HCT116 (cell line): ENCODE measurements at regions not wholly inside any gene's neighbourhood (a gene's known extent, or its start where the extent isn't known, plus 50 kb on each side); places are given as distances from the start of the nearest gene placed in this dataset.

Experiments used
- ATAC-seq: fragments of 200-7000 bp; cut with Tn5 transposase; 2 replicates; pipeline ENCODE4 v1.9.1; 2020; ENCODE audit warnings: mild to moderate bottlenecking, moderate library complexity
- BruUV-seq: library from RNA; stranded (reverse); fragments of 400-500 nt; replicated peaks from 2 replicates; lab custom pipeline; 2021; lab: Mats Ljungman, UMichigan
- CTCF ChIA-PET: fragments of 300-600 bp; sonication (Branson Sonifier 250); formaldehyde crosslinking; loops from one replicate; lab custom pipeline; 2021; ENCODE audit warnings: antibody characterized with exemption; lab: Charles Lee
- POLR2A ChIA-PET: fragments of 300-600, 350-600 bp; sonication (Branson Sonifier 250); formaldehyde crosslinking; loops from one replicate; lab custom pipeline; 2021; ENCODE audit warnings: antibody characterized with exemption; lab: Charles Lee
- RAD21 ChIA-PET, 2 experiments: fragments of 300-600 bp; sonication (Branson Sonifier 250); formaldehyde crosslinking; loops; one replicate each; lab custom pipeline; 2023; ENCODE audit warnings: low total read pairs in 2 of 2; ENCODE audit not compliant: uncharacterized antibody in 2 of 2, unreplicated experiment in 2 of 2, low non-redundant PET in 1 of 2; lab: Charles Lee
- DNase-seq: peaks from one replicate; pipeline ENCODE4 v3.0.0-alpha.2; 2010; ENCODE audit warnings: low read depth, low spot score
- H2AFZ ChIP-seq: fragments of 200-600 bp; shearing (Covaris generic), sonication (generic); 2 replicates; pipeline ENCODE4 v1.6.1; 2017; ENCODE audit warnings: low read depth, mixed run types, mixed read lengths, antibody characterized with exemption, low read length; ENCODE audit not compliant: poor library complexity, severe bottlenecking
- H3K27ac ChIP-seq: 2 replicates; pipeline ENCODE4 v1.5.1; 2012; ENCODE audit warnings: low read depth, low read length
- H3K27me3 ChIP-seq: fragments of 200-600 bp; sonication (generic); 2 replicates; pipeline ENCODE4 v1.6.1; 2016; ENCODE audit warnings: mixed run types, low read length, mixed read lengths; ENCODE audit not compliant: insufficient read depth
- H3K36me3 ChIP-seq, 2 experiments: fragments of 200-500 bp in 1 of 2; fragments of 200-600 bp in 1 of 2; sonication (Bioruptor generic) in 1 of 2; sonication (generic) in 1 of 2; 2 replicates each; pipeline versions ENCODE4 v1.5.1 to v1.6.1; 2014 to 2016; ENCODE audit warnings: low read length in 2 of 2, inconsistent platforms in 1 of 2, mixed read lengths in 1 of 2, mixed run types in 1 of 2; ENCODE audit not compliant: insufficient read depth in 2 of 2, control insufficient read depth in 1 of 2
- H3K4me1 ChIP-seq, 2 experiments: fragments of 200-600 bp in 1 of 2; sonication (generic) in 1 of 2; 2 replicates each; pipeline versions ENCODE4 v1.5.1 to v1.6.1; 2012 to 2017; ENCODE audit warnings: low read length in 2 of 2, inconsistent platforms in 1 of 2, mild to moderate bottlenecking in 1 of 2, mixed read lengths in 1 of 2, mixed run types in 1 of 2, moderate library complexity in 1 of 2; ENCODE audit not compliant: insufficient read depth in 2 of 2, control insufficient read depth in 1 of 2
- H3K4me2 ChIP-seq: fragments of 200-600 bp; sonication (generic); 2 replicates; pipeline ENCODE4 v1.6.1; 2017; ENCODE audit warnings: mixed run types, low read length, mixed read lengths
- H3K4me3 ChIP-seq, 2 experiments: fragments of 200-600 bp in 1 of 2; sonication (generic) in 1 of 2; replicated peaks in 1 of 2; 2 replicates each; pipeline ENCODE4 v1.5.1; 2011 to 2016; ENCODE audit warnings: low read length in 2 of 2, control low read depth in 1 of 2, low read depth in 1 of 2, mild to moderate bottlenecking in 1 of 2, mixed read lengths in 1 of 2, mixed run types in 1 of 2
- H3K79me2 ChIP-seq: fragments of 200-600 bp; sonication (generic); 2 replicates; pipeline ENCODE4 v1.6.1; 2017; ENCODE audit warnings: mild to moderate bottlenecking, mixed run types, low read length, moderate library complexity, mixed read lengths; ENCODE audit not compliant: insufficient read depth
- H3K9ac ChIP-seq: fragments of 200-600 bp; sonication (generic); 2 replicates; pipeline ENCODE4 v1.6.1; 2016; ENCODE audit warnings: low read length, mixed read lengths
- H3K9me2 ChIP-seq: fragments of 200-600 bp; sonication (generic), shearing (Covaris generic); 2 replicates; pipeline ENCODE4 v1.6.1; 2017; ENCODE audit warnings: mixed run types, mild to moderate bottlenecking, moderate library complexity; ENCODE audit not compliant: insufficient read depth
- H3K9me3 ChIP-seq, 2 experiments: fragments of 200-500 bp in 1 of 2; fragments of 200-600 bp in 1 of 2; sonication (Bioruptor generic) in 1 of 2; sonication (generic) in 1 of 2; 2 replicates each; pipeline ENCODE4 v1.6.1; 2014 to 2017; ENCODE audit warnings: low read length in 2 of 2, mixed read lengths in 2 of 2, inconsistent platforms in 1 of 2, low read depth in 1 of 2, mild to moderate bottlenecking in 1 of 2, mixed run types in 1 of 2, moderate library complexity in 1 of 2; ENCODE audit not compliant: control insufficient read depth in 1 of 2, insufficient read depth in 1 of 2
- H4K20me1 ChIP-seq: fragments of 200-600 bp; sonication (generic), shearing (Covaris generic); 2 replicates; pipeline ENCODE4 v1.6.1; 2017; ENCODE audit warnings: mixed run types, mild to moderate bottlenecking, moderate library complexity; ENCODE audit not compliant: insufficient read depth
- ATF3 ChIP-seq: IDR thresholded peaks from 2 replicates; pipeline ENCODE4 v1.6.1; 2012
- CBX3 ChIP-seq: IDR thresholded peaks from 2 replicates; pipeline ENCODE4 v1.6.1; 2012; ENCODE audit warnings: low read depth
- CEBPB ChIP-seq: IDR thresholded peaks from 2 replicates; pipeline ENCODE4 v1.6.1; 2012; ENCODE audit warnings: low read depth
- CTCF ChIP-seq, 3 experiments: fragments of 200-600 bp in 1 of 3; sonication (generic) in 1 of 3; IDR thresholded peaks in 2 of 3; conservative IDR thresholded peaks in 1 of 3; 2 replicates each; pipeline ENCODE4 v1.5.1; 2012 to 2017; ENCODE audit warnings: low read depth in 2 of 3, low read length in 2 of 3, antibody characterized with exemption in 1 of 3, borderline replicate concordance in 1 of 3, control low read depth in 1 of 3, mild to moderate bottlenecking in 1 of 3, mixed read lengths in 1 of 3, mixed run types in 1 of 3, moderate library complexity in 1 of 3; ENCODE audit not compliant: insufficient read depth in 1 of 3
- ELF1 ChIP-seq: IDR thresholded peaks from 2 replicates; pipeline ENCODE4 v1.6.1; 2012; ENCODE audit warnings: low read depth, borderline replicate concordance
- EZH2phosphoT487 ChIP-seq: fragments of 200-600 bp; IDR thresholded peaks from 2 replicates; pipeline ENCODE4 v1.6.1; 2018; ENCODE audit warnings: antibody characterized with exemption, borderline replicate concordance
- JUND ChIP-seq: IDR thresholded peaks from 2 replicates; pipeline ENCODE4 v1.6.1; 2012
- MAX ChIP-seq: IDR thresholded peaks from 2 replicates; pipeline ENCODE4 v1.6.1; 2012
- POLR2A ChIP-seq: IDR thresholded peaks from 2 replicates; pipeline ENCODE4 v1.7.0; 2011; ENCODE audit warnings: borderline replicate concordance; ENCODE audit not compliant: insufficient read depth, insufficient read length; ENCODE audit errors: extremely low read depth
- POLR2AphosphoS5 ChIP-seq: IDR thresholded peaks from 2 replicates; pipeline ENCODE4 v1.6.1; 2011; ENCODE audit warnings: mild to moderate bottlenecking, low read depth, low read length, moderate library complexity
- RAD21 ChIP-seq: IDR thresholded peaks from 2 replicates; pipeline ENCODE4 v1.6.1; 2012; ENCODE audit warnings: low read depth, mild to moderate bottlenecking
- SRF ChIP-seq: IDR thresholded peaks from 2 replicates; pipeline ENCODE4 v1.6.1; 2012; ENCODE audit warnings: low read depth
- TCF7L2 ChIP-seq: IDR thresholded peaks from 2 replicates; pipeline ENCODE4 v1.7.0; 2011; ENCODE audit warnings: borderline replicate concordance, inconsistent platforms; ENCODE audit not compliant: insufficient read depth, insufficient read length; ENCODE audit errors: extremely low read depth
- YY1 ChIP-seq: IDR thresholded peaks from 2 replicates; pipeline ENCODE4 v1.6.1; 2011; ENCODE audit warnings: low read length, low read depth, moderate library complexity, mild to moderate bottlenecking; ENCODE audit not compliant: insufficient replicate concordance; ENCODE audit errors: extremely low read depth
- ZBTB33 ChIP-seq: IDR thresholded peaks from 2 replicates; pipeline ENCODE4 v1.6.1; 2011; ENCODE audit warnings: mild to moderate bottlenecking, low read length, moderate library complexity; ENCODE audit not compliant: insufficient replicate concordance; ENCODE audit errors: extremely low read depth
- ZFX ChIP-seq: fragments of 450-650 bp; IDR thresholded peaks from 2 replicates; pipeline ENCODE4 v1.6.1; 2017
- intact Hi-C: fragments of 100-400 bp; cut with micrococcal nuclease; formaldehyde crosslinking; loops from 2 replicates; pipeline ENCODE4 v1.10.0; 2022

- Histone ChIP-seq H3K4me2 (no peak overlapping the region), H3K36me3 (no peaks in the 10 kb centered on the region), H2AFZ (no peak overlapping the region), H3K27ac (no peak overlapping the region), H3K4me3 (no peak overlapping the region), H4K20me1 (no peaks in the 10 kb centered on the region), H3K9me3 (no peaks in the 10 kb centered on the region), H3K9ac (no peak overlapping the region), H3K4me1 (no peaks in the 10 kb centered on the region), H3K9me2 (no peaks in the 10 kb centered on the region), H3K27me3 (no peaks in the 10 kb centered on the region), H3K79me2 (no peaks in the 10 kb centered on the region)
- intact Hi-C loops, result no loop called here
- RAD21 ChIA-PET, result no interaction called here
- CTCF ChIA-PET, result no interaction called here
- DNase-seq (no peak), ATAC-seq (no peak)
- BruUV-seq, result no TSS peak
- TF ChIP-seq SRF (no peak), MAX (no peak), EZH2phosphoT487 (no peak)
- POLR2A ChIA-PET, result no interaction called here
These were observed 224.8 kb upstream of the CBLB start for GRCh38 chr3:106093616-106094015.

- Histone ChIP-seq H2AFZ (no peak overlapping the region), H4K20me1 (no peaks in the 10 kb centered on the region), H3K9me3 (no peaks in the 10 kb centered on the region), H3K27me3 (no peaks in the 10 kb centered on the region), H3K4me3 (no peak overlapping the region), H3K36me3 (no peaks in the 10 kb centered on the region), H3K4me2 (no peak overlapping the region), H3K79me2 (no peaks in the 10 kb centered on the region), H3K27ac (no peak overlapping the region), H3K4me1 (no peaks in the 10 kb centered on the region), H3K9me2 (no peaks in the 10 kb centered on the region), H3K9ac (no peak overlapping the region)
- ChIA-PET POLR2A (no interaction called here), CTCF (no interaction called here), RAD21 (interaction anchor here in 1 of 2 experiments (0.6 kb wide), 2 partner anchors 149 to 570 kb away, joined by 3 to 8 read pairs; no protein-coding TSS in a partner anchor)
- no peak for ATAC-seq
- no TSS peak for BruUV-seq
- no peak for DNase-seq
- intact Hi-C loops, result no loop called here
- no peak for TF ChIP-seq ATF3
- TF ChIP-seq MAX, result no peak
- TF ChIP-seq YY1, result no peak
- no peak for TF ChIP-seq POLR2A
- no peak for TF ChIP-seq ELF1
- no peak for TF ChIP-seq JUND
- no peak for TF ChIP-seq RAD21
- TF ChIP-seq CTCF (IDR thresholded peaks at IDR 0.05 in 2 of 3, conservative IDR thresholded peaks at IDR 0.05 in 1 of 3; ENCODE audit: borderline replicate concordance in 1 of 3, insufficient read depth in 1 of 3, low read depth in 2 of 3, low read length in 2 of 3), result no peak
- TF ChIP-seq ZBTB33, result no peak
- no peak for TF ChIP-seq CEBPB
- no peak for TF ChIP-seq POLR2AphosphoS5
- TF ChIP-seq TCF7L2, result no peak
- no peak for TF ChIP-seq CBX3
- TF ChIP-seq ZFX, result no peak
- no peak for TF ChIP-seq SRF
These were observed 229.1 kb upstream of the CBLB start for GRCh38 chr3:106097817-106098435.
